IMR-90 (cell line): ENCODE measurements at regions not wholly inside any gene's neighbourhood (a gene's known extent, or its start where the extent isn't known, plus 50 kb on each side); places are given as distances from the start of the nearest gene placed in this dataset.

Experiments
- ATAC-seq: fragments of 200-7000 bp; cut with Tn5 transposase; 2 replicates; pipeline ENCODE4 v1.9.1; 2020; ENCODE audit warnings: low read depth, mild to moderate bottlenecking, moderate library complexity
- BruUV-seq: library from RNA; stranded (reverse); fragments of 400-500 nt; replicated peaks from 2 replicates; lab custom pipeline; 2021; lab: Mats Ljungman, UMichigan
- CTCF ChIA-PET: fragments of 300-600 bp; formaldehyde crosslinking; extraction: SDS; loops from one replicate; lab custom pipeline; 2021; ENCODE audit warnings: antibody characterized with exemption; lab: Yijun Ruan, JAX
- POLR2A ChIA-PET: fragments of 300-600 bp; sonication (Branson Sonifier 250); formaldehyde crosslinking; loops from one replicate; lab custom pipeline; 2022; ENCODE audit warnings: antibody characterized with exemption; ENCODE audit not compliant: unreplicated experiment; lab: Charles Lee
- DNase-seq: peaks from one replicate; pipeline ENCODE4 v3.0.0; 2013
- H2AFZ ChIP-seq: replicated peaks from 2 replicates; pipeline ENCODE3; 2013; ENCODE audit warnings: low read length, mild to moderate bottlenecking; ENCODE audit not compliant: poor library complexity
- H2AK5ac ChIP-seq: 2 replicates; pipeline ENCODE4 v1.6.1; 2013; ENCODE audit warnings: low read depth, low read length, inconsistent platforms
- H2AK9ac ChIP-seq: replicated peaks from 2 replicates; pipeline ENCODE3; 2013; ENCODE audit warnings: mild to moderate bottlenecking, low read depth, low read length, moderate library complexity; ENCODE audit not compliant: poor library complexity
- H2BK120ac ChIP-seq: 2 replicates; pipeline ENCODE4 v1.6.1; 2013; ENCODE audit warnings: low read depth, low read length, inconsistent platforms
- H2BK15ac ChIP-seq: 3 replicates; pipeline ENCODE4 v1.6.1; 2013; ENCODE audit warnings: low read depth, low read length, inconsistent platforms
- H2BK20ac ChIP-seq: 2 replicates; pipeline ENCODE4 v1.6.1; 2013; ENCODE audit warnings: low read depth, mild to moderate bottlenecking, inconsistent platforms, low read length, moderate library complexity
- H2BK5ac ChIP-seq: 2 replicates; pipeline ENCODE4 v1.6.1; 2013; ENCODE audit warnings: mild to moderate bottlenecking, low read depth, low read length, inconsistent platforms; ENCODE audit not compliant: poor library complexity, severe bottlenecking
- H3K14ac ChIP-seq: replicated peaks from 2 replicates; pipeline ENCODE4 v1.6.1; 2013; ENCODE audit warnings: low read depth, low read length, inconsistent platforms
- H3K18ac ChIP-seq: 2 replicates; pipeline ENCODE4 v1.6.1; 2013; ENCODE audit warnings: low read depth, low read length, control low read depth
- H3K23ac ChIP-seq: 2 replicates; pipeline ENCODE4 v1.6.1; 2013; ENCODE audit warnings: low read depth, low read length, inconsistent platforms
- H3K27ac ChIP-seq: 2 replicates; pipeline ENCODE4 v1.5.1; 2013; ENCODE audit warnings: mild to moderate bottlenecking, control low read depth, low read length; ENCODE audit not compliant: insufficient read depth
- H3K27me3 ChIP-seq: 2 replicates; pipeline ENCODE4 v1.6.1; 2013; ENCODE audit warnings: low read length; ENCODE audit not compliant: control insufficient read depth, insufficient read depth
- H3K36me3 ChIP-seq: 2 replicates; pipeline ENCODE4 v1.6.1; 2013; ENCODE audit warnings: low read length, mixed read lengths; ENCODE audit not compliant: control insufficient read depth, insufficient read depth
- H3K4ac ChIP-seq: 2 replicates; pipeline ENCODE4 v1.6.1; 2013; ENCODE audit warnings: low read depth, low read length, inconsistent platforms
- H3K4me1 ChIP-seq: 2 replicates; pipeline ENCODE4 v1.6.1; 2013; ENCODE audit warnings: low read length, mixed read lengths; ENCODE audit not compliant: control insufficient read depth, insufficient read depth
- H3K4me2 ChIP-seq: 2 replicates; pipeline ENCODE4 v1.6.1; 2013; ENCODE audit warnings: low read depth, mild to moderate bottlenecking, control low read depth, low read length, moderate library complexity
- H3K4me3 ChIP-seq: 2 replicates; pipeline ENCODE4 v1.5.1; 2013; ENCODE audit warnings: low read depth, mild to moderate bottlenecking, control low read depth, low read length, moderate library complexity; ENCODE audit not compliant: insufficient read depth
- H3K56ac ChIP-seq: 2 replicates; pipeline ENCODE4 v1.6.1; 2013; ENCODE audit warnings: low read length, inconsistent platforms; ENCODE audit not compliant: insufficient read depth; ENCODE audit errors: extremely low read depth
- H3K79me1 ChIP-seq, 2 experiments: 2 replicates each; pipeline ENCODE4 v1.6.1; 2013; ENCODE audit warnings: low read length in 2 of 2, inconsistent platforms in 1 of 2, low read depth in 1 of 2
- H3K9ac ChIP-seq: 2 replicates; pipeline ENCODE4 v1.6.1; 2013; ENCODE audit warnings: low read depth, low read length, control low read depth
- H3K9me1 ChIP-seq: 2 replicates; pipeline ENCODE4 v1.6.1; 2013; ENCODE audit warnings: low read length, inconsistent platforms; ENCODE audit not compliant: insufficient read depth
- H3K9me3 ChIP-seq: 2 replicates; pipeline ENCODE4 v1.6.1; 2013; ENCODE audit warnings: low read length; ENCODE audit not compliant: control insufficient read depth, insufficient read depth
- H4K20me1 ChIP-seq: 2 replicates; pipeline ENCODE4 v1.6.1; 2013; ENCODE audit warnings: low read length, inconsistent platforms; ENCODE audit not compliant: insufficient read depth
- H4K5ac ChIP-seq: 2 replicates; pipeline ENCODE4 v1.6.1; 2013; ENCODE audit warnings: mild to moderate bottlenecking, low read depth, low read length, control low read depth
- H4K8ac ChIP-seq, 2 experiments: 2 replicates each; pipeline ENCODE4 v1.6.1; 2013; ENCODE audit warnings: low read depth in 2 of 2, low read length in 2 of 2, control low read depth in 1 of 2, inconsistent platforms in 1 of 2
- H4K91ac ChIP-seq: 2 replicates; pipeline ENCODE4 v1.6.1; 2013; ENCODE audit warnings: low read depth, low read length, inconsistent platforms; ENCODE audit not compliant: insufficient read depth
- BHLHE40 ChIP-seq: fragments of 150-350 bp; IDR thresholded peaks from 2 replicates; pipeline ENCODE4 v1.6.1; 2016; ENCODE audit warnings: mild to moderate bottlenecking, low read depth, low read length
- CEBPB ChIP-seq: IDR thresholded peaks from 2 replicates; pipeline ENCODE4 v1.6.1; 2012; ENCODE audit warnings: low read depth, low read length, improper control_type of control experiment
- FOS ChIP-seq: fragments of 150-350 bp; IDR thresholded peaks from 2 replicates; pipeline ENCODE4 v1.6.1; 2016; ENCODE audit warnings: low read depth, low read length
- MAZ ChIP-seq: IDR thresholded peaks from 2 replicates; pipeline ENCODE4 v1.6.1; 2012; ENCODE audit warnings: low read depth, mild to moderate bottlenecking, low read length, improper control_type of control experiment, moderate library complexity, borderline replicate concordance
- POLR2A ChIP-seq: IDR thresholded peaks from 2 replicates; pipeline ENCODE4 v1.6.1; 2012; ENCODE audit warnings: mild to moderate bottlenecking, low read depth, low read length
- RAD21 ChIP-seq: IDR thresholded peaks from 2 replicates; pipeline ENCODE4 v1.6.1; 2012; ENCODE audit warnings: low read length, improper control_type of control experiment
- RCOR1 ChIP-seq: IDR thresholded peaks from 2 replicates; pipeline ENCODE4 v1.6.1; 2012; ENCODE audit warnings: mild to moderate bottlenecking, low read length, improper control_type of control experiment; ENCODE audit not compliant: insufficient replicate concordance
- RFX5 ChIP-seq: IDR thresholded peaks from 2 replicates; pipeline ENCODE4 v1.8.0; 2012; ENCODE audit warnings: low read depth, mild to moderate bottlenecking, low read length, moderate library complexity
- WGBS, 2 experiments: methylation state at CpG; one replicate each; pipeline versions ENCODE4 v1.1.5 to v1.1.7; 2013; ENCODE audit warnings: missing lambda C conversion rate in 2 of 2; ENCODE audit not compliant: insufficient read length in 1 of 2; ENCODE audit errors: extremely low coverage in 2 of 2; 5-methylcytosine and 5-hydroxymethylcytosine counted together
- dilution Hi-C: fragments of 300-500 bp; cut with HindIII; formaldehyde crosslinking; loops from one replicate; pipeline ENCODE4 v1.14.3; 2018; ENCODE audit warnings: low sequenced_read_pairs; ENCODE audit not compliant: unreplicated experiment
- in situ Hi-C: fragments of 300-500 bp; cut with MboI; formaldehyde crosslinking; loops from 3 replicates; pipeline ENCODE4 v1.14.3; 2019; ENCODE audit warnings: low sequenced_read_pairs, inconsistent platforms, mixed read lengths
- intact Hi-C: fragments of 100-400 bp; cut with micrococcal nuclease; formaldehyde crosslinking; loops from 2 replicates; pipeline ENCODE4 v1.10.0; 2022
- TF ChIP-seq, protein P1 (sequence below): fragments of 150-350 bp; IDR thresholded peaks from 2 replicates; pipeline ENCODE4 v1.6.1; 2016; ENCODE audit warnings: low read depth, mild to moderate bottlenecking, low read length, moderate library complexity, borderline replicate concordance
- TF ChIP-seq, protein P2 (sequence below): conservative IDR thresholded peaks from 2 replicates; pipeline ENCODE4 v1.5.1; 2012; ENCODE audit warnings: mild to moderate bottlenecking, low read depth, low read length, improper control_type of control experiment
- TF ChIP-seq, protein P3 (sequence below): fragments of 150-350 bp; IDR thresholded peaks from 2 replicates; pipeline ENCODE4 v1.6.1; 2017; ENCODE audit warnings: mild to moderate bottlenecking, antibody characterized with exemption, low read length, low read depth

DNA sequence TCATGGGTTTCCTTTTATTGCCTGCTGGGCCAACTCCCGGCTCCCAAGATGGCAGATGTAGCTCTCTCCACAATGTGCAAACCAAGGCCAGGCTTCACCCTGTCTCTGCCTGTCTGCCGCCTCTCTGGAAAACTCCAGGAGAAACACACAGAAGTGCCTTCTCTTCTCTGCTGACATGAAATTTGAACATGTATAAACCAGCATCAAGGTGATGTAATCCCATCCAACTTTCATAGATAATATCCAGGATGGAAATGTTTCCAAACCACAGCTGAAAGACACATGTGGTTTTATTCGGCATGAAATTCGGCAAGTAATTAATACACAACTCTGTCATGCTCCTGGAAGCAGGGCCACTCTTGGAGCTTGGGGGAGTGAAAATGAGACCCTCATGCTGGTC is 297.2 kb downstream of the C7orf25 start:
- BruUV-seq, result no TSS peak
- no peak for ATAC-seq

More for the DNA sequence above, 297.2 kb downstream of the C7orf25 start:
- dilution Hi-C loops, result no loop called here
- Histone ChIP-seq H3K23ac (no peak overlapping the region), H3K9me3 (no peaks in the 10 kb centered on the region), H3K4me2 (no peak overlapping the region), H3K4ac (no peak overlapping the region), H2BK5ac (no peak overlapping the region), H2BK120ac (no peak overlapping the region), H4K5ac (no peak overlapping the region), H3K9ac (no peak overlapping the region), H2AK5ac (no peak overlapping the region), H3K4me3 (no peak overlapping the region), H2AFZ (peak overlapping the region; percentile 44), H4K8ac (no peak overlapping the region), H3K79me1 (no peaks in the 10 kb centered on the region), H3K36me3 (no peaks in the 10 kb centered on the region), H3K9me1 (no peaks in the 10 kb centered on the region), H4K20me1 (no peaks in the 10 kb centered on the region), H3K27ac (no peak overlapping the region), H3K4me1 (no peaks in the 10 kb centered on the region), H2BK20ac (no peak overlapping the region), H4K91ac (no peak overlapping the region), H2AK9ac (no peak overlapping the region), H3K18ac (no peak overlapping the region), H3K14ac (no peak overlapping the region), H3K27me3 (no peaks in the 10 kb centered on the region; the same call in 1 of the 2 replicates), H2BK15ac (no peak overlapping the region), H3K56ac (no peak overlapping the region)
- POLR2A ChIA-PET, result no interaction called here
- CTCF ChIA-PET, result no interaction called here
- TF ChIP-seq, protein P1, sequence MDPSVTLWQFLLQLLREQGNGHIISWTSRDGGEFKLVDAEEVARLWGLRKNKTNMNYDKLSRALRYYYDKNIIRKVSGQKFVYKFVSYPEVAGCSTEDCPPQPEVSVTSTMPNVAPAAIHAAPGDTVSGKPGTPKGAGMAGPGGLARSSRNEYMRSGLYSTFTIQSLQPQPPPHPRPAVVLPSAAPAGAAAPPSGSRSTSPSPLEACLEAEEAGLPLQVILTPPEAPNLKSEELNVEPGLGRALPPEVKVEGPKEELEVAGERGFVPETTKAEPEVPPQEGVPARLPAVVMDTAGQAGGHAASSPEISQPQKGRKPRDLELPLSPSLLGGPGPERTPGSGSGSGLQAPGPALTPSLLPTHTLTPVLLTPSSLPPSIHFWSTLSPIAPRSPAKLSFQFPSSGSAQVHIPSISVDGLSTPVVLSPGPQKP, result no peak
- TF ChIP-seq, protein P2, sequence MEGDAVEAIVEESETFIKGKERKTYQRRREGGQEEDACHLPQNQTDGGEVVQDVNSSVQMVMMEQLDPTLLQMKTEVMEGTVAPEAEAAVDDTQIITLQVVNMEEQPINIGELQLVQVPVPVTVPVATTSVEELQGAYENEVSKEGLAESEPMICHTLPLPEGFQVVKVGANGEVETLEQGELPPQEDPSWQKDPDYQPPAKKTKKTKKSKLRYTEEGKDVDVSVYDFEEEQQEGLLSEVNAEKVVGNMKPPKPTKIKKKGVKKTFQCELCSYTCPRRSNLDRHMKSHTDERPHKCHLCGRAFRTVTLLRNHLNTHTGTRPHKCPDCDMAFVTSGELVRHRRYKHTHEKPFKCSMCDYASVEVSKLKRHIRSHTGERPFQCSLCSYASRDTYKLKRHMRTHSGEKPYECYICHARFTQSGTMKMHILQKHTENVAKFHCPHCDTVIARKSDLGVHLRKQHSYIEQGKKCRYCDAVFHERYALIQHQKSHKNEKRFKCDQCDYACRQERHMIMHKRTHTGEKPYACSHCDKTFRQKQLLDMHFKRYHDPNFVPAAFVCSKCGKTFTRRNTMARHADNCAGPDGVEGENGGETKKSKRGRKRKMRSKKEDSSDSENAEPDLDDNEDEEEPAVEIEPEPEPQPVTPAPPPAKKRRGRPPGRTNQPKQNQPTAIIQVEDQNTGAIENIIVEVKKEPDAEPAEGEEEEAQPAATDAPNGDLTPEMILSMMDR, result no peak
- TF ChIP-seq MAZ, result no peak
- no peak for TF ChIP-seq RAD21
- no peak for TF ChIP-seq POLR2A
- TF ChIP-seq, protein P3, sequence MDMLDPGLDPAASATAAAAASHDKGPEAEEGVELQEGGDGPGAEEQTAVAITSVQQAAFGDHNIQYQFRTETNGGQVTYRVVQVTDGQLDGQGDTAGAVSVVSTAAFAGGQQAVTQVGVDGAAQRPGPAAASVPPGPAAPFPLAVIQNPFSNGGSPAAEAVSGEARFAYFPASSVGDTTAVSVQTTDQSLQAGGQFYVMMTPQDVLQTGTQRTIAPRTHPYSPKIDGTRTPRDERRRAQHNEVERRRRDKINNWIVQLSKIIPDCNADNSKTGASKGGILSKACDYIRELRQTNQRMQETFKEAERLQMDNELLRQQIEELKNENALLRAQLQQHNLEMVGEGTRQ, result no peak
- TF ChIP-seq FOS, result no peak
- no peak for TF ChIP-seq RCOR1
- no peak for TF ChIP-seq RFX5
- no peak for TF ChIP-seq BHLHE40
- TF ChIP-seq CEBPB, result no peak
- 100% methylated on average over 1 of the region's 4 CpGs; no CpG with 5 or more reads in 1 of the 2 experiments for WGBS, 2 experiments
- DNase-seq, result no peak
- in situ Hi-C loops, result no loop called here
- intact Hi-C loops, result no loop called here
